ENCODE measurements at regions not wholly inside any gene's neighbourhood (a gene's known extent, or its start where the extent isn't known, plus 50 kb on each side); places are given as distances from the start of the nearest gene placed in this dataset.

DNA sequence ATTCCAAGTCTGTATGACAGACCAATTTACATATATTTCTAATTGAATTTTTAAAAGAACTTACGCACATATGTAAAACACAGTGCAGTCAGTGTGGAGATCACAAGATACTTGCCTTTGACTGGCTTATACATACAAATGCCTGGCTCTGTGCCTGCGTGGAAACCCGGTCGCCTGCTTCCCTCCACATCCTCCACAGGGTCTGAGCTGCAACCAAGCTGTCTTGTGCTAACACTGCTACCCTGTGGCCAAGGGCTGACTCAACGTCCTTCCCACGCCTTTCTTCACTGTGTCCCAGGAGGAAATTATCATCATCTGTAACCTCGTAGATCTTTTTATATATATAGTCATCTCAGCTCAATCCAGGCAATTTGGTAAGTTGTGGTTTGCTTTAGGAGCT lies 117.0 kb downstream of the WNT7A start:
- Mint-ChIP-seq H3K27me3 (ENCODE audit: low read depth in 3 of 3) (peaks cover 1 to 6% (median 2%) of the 10 kb centered on the region in 3 donors), H3K36me3 (no peaks in the 10 kb centered on the region), H3K4me1 (no peaks in the 10 kb centered on the region), H3K9me3 (peaks cover 2 to 12% (median 7%) of the 10 kb centered on the region in 7 donors), H3K4me3 (no peak overlapping the region), H3K27ac (no peak overlapping the region)
- Histone ChIP-seq H3K27ac (ENCODE audit: low read depth in 1 of 2, low read length in 2 of 2) (no peak overlapping the region), H3K4me3 (replicated peaks in 1 of 3; ENCODE audit: low read depth in 2 of 3, low read length in 3 of 3) (no peak overlapping the region), H3K79me2 (ENCODE audit: insufficient read depth, low read length) (no peaks in the 10 kb centered on the region), H4K20me1 (ENCODE audit: insufficient read depth, low read length) (no peaks in the 10 kb centered on the region), H3K36me3 (replicated peaks in 1 of 2; ENCODE audit: control insufficient read depth in 1 of 2, insufficient read depth in 2 of 2, low read length in 2 of 2) (no peaks in the 10 kb centered on the region), H2AFZ (ENCODE audit: insufficient read depth, low read depth, low read length, poor library complexity, severe bottlenecking) (no peak overlapping the region), H3K9me3 (replicated peaks in 1 of 2; ENCODE audit: control insufficient read depth in 1 of 2, insufficient read depth in 1 of 2, low read length in 2 of 2) (peaks cover 0 to 7% of the 10 kb centered on the region in 2 donors), H3K4me1 (ENCODE audit: control insufficient read depth in 1 of 2, insufficient read depth in 2 of 2, low read length in 2 of 2) (no peaks in the 10 kb centered on the region), H3K9ac (ENCODE audit: insufficient read depth, low read length, poor library complexity, severe bottlenecking) (no peak overlapping the region), H3K27me3 (ENCODE audit: control insufficient read depth in 2 of 2, insufficient read depth in 2 of 2, low read length in 2 of 2) (peaks cover 0 to 2% of the 10 kb centered on the region in 2 donors), H3K4me2 (replicated peaks; ENCODE audit: extremely low read depth, low read length, poor library complexity, severe bottlenecking) (no peak overlapping the region)
- WGBS (ENCODE audit: insufficient coverage): 100% methylated on average over 4 of the region's 7 CpGs
- DNase-seq: no peak
- intact Hi-C loops (cut with micrococcal nuclease): no loop called here
- TF ChIP-seq, protein P1, sequence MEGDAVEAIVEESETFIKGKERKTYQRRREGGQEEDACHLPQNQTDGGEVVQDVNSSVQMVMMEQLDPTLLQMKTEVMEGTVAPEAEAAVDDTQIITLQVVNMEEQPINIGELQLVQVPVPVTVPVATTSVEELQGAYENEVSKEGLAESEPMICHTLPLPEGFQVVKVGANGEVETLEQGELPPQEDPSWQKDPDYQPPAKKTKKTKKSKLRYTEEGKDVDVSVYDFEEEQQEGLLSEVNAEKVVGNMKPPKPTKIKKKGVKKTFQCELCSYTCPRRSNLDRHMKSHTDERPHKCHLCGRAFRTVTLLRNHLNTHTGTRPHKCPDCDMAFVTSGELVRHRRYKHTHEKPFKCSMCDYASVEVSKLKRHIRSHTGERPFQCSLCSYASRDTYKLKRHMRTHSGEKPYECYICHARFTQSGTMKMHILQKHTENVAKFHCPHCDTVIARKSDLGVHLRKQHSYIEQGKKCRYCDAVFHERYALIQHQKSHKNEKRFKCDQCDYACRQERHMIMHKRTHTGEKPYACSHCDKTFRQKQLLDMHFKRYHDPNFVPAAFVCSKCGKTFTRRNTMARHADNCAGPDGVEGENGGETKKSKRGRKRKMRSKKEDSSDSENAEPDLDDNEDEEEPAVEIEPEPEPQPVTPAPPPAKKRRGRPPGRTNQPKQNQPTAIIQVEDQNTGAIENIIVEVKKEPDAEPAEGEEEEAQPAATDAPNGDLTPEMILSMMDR (IDR thresholded peaks at IDR 0.05): no peak

- H3K9me3 Mint-ChIP-seq: peaks cover 0 to 4% (median 2%) of the 10 kb centered on the region in 7 donors
- Histone ChIP-seq H3K4me2 (replicated peaks; ENCODE audit: extremely low read depth, low read length, poor library complexity, severe bottlenecking) (no peak overlapping the region), H4K20me1 (ENCODE audit: insufficient read depth, low read length) (no peaks in the 10 kb centered on the region), H3K9ac (ENCODE audit: insufficient read depth, low read length, poor library complexity, severe bottlenecking) (no peak overlapping the region), H3K36me3 (replicated peaks in 1 of 2; ENCODE audit: control insufficient read depth in 1 of 2, insufficient read depth in 2 of 2, low read length in 2 of 2) (no peaks in the 10 kb centered on the region), H3K27me3 (ENCODE audit: control insufficient read depth in 2 of 2, insufficient read depth in 2 of 2, low read length in 2 of 2) (peaks cover 0 to 2% of the 10 kb centered on the region in 2 donors), H3K27ac (ENCODE audit: low read depth in 1 of 2, low read length in 2 of 2) (no peak overlapping the region), H3K79me2 (ENCODE audit: insufficient read depth, low read length) (no peaks in the 10 kb centered on the region), H3K9me3 (replicated peaks in 1 of 2; ENCODE audit: control insufficient read depth in 1 of 2, insufficient read depth in 1 of 2, low read length in 2 of 2) (no peaks in the 10 kb centered on the region), H2AFZ (ENCODE audit: insufficient read depth, low read depth, low read length, poor library complexity, severe bottlenecking) (no peak overlapping the region), H3K4me1 (ENCODE audit: control insufficient read depth in 1 of 2, insufficient read depth in 2 of 2, low read length in 2 of 2) (no peaks in the 10 kb centered on the region), H3K4me3 (replicated peaks in 1 of 3; ENCODE audit: low read depth in 2 of 3, low read length in 3 of 3) (no peak overlapping the region)
- intact Hi-C loops (cut with micrococcal nuclease): no loop called here
- no peak for DNase-seq
- TF ChIP-seq, protein P1 (IDR thresholded peaks at IDR 0.05): no peak
- no peaks in the 10 kb centered on the region for H3K36me3 Mint-ChIP-seq
- no CpG with 5 or more reads among the region's 1 CpG for WGBS (ENCODE audit: insufficient coverage)
- no peak overlapping the region for H3K4me3 Mint-ChIP-seq
- peaks cover 4 to 12% (median 10%) of the 10 kb centered on the region in 3 donors for H3K27me3 Mint-ChIP-seq (ENCODE audit: low read depth in 3 of 3)
- H3K4me1 Mint-ChIP-seq: no peaks in the 10 kb centered on the region
- no peak overlapping the region for H3K27ac Mint-ChIP-seq
Observed at GRCh38 chr3:13750731-13751130, 129.1 kb downstream of the WNT7A start.
